Stimulated activated CD8-positive, alpha-beta memory T cell treated with anti-CD3 and anti-CD28 coated beads, Interleukin-12 subunit alpha, Interleukin-12 subunit beta, amount 100 ng/mL, for 1 hour (primary cell): ENCODE measurements at regions not wholly inside any gene's neighbourhood (a gene's known extent, or its start where the extent isn't known, plus 50 kb on each side); places are given as distances from the start of the nearest gene placed in this dataset.

ENCODE experiments used
- DNase-seq: peaks from one replicate; pipeline ENCODE4 v3.0.0-alpha.2; 2020; ENCODE audit warnings: low read depth

GRCh38 chr12:91355150-91356006 lies 172.8 kb upstream of the DCN start:
- no peak for DNase-seq

DNA sequence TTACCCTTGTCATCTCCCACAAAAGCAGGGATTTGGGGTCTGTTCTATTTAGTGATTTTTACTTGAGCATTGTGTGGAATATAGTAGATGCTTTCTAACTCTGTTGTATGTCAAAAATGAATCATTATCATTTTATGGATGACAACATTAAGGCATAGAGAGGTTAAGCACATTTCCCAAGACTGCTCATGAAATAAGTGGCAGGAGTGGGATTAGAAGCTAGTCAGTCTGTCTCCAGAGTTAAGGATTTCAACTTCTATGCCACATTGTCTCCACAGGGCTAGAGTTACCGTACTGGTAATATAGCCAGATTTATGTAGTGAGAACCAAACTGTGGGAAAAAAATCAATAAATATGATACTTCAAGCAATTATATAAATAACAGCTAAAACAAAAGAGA lies 170.6 kb upstream of the DCN start:
- DNase-seq = no peak

DNA sequence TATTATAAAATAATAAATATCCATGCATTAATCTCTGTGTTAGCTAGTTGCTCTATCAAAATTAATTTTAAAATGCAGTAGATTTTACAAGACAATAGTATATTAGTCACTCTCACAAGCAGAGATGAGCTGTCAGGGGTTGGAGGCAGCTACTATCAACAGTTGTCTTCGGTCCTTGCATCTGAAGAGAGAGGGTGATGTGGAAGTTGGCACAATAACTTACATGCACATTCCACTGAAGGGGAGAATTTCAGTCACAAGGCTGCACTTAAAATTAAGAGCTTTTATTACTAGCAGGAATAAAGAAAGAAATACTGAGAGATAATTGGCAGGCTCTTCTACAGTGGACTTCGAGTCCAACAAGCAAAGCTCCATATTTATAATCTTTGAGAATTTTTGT lies 166.9 kb upstream of the DCN start:
- no peak for DNase-seq

DNA sequence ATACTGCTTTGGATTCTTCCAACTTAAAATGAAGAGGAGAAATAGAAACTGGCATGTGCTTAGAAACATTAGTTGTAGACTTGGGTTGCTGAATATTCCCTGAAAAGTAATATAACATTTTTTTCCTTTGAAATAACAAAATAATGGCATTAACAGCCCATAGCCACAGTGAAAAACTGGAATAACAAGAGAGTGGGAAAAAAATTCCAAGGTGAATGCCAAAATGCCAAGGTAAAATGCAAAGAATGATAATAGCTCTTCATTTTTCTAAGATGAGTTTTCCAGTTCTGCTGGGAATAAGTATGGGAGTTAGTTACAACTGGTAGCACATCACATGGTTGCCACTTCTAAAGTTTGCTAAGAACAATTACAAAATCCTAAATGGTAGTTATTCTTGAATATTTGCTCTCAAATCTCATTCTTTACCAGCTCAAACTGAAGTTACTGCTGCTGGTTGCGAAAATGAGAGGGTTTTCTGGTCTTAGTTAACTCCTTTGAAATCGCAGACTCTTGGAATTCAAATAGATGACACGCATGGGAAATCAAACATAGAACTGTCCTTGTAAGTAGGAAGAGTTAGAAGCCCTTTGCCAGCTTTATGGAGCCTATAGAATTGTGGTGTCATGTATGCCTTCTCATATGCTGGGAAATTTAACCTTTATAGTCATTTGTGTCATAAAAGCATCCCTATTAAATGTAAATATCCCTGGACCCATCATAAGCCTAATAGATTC lies 165.0 kb upstream of the DCN start:
- DNase-seq = no peak

- no peak for DNase-seq
These were observed 164.2 kb upstream of the DCN start for GRCh38 chr12:91346827-91347226.

DNA sequence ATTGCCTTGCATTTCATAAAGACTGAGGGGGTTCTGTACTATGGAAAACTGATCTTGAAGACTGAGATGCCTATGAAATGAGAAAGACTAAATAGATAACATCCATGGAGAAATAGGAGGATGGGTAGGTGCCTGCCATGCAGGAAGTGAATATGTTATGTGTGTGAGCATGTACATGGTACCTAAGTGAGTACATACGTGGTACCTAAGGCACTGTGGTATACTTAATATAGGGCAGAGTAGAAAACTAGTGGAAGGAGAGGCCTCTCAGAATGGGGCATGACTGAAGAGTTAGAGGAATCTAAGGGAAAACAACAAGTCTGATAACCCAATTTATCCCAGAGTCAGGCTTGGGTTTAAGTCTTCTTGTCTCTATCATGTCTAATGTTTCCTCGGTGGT lies 161.8 kb upstream of the DCN start:
- no peak for DNase-seq

DNA sequence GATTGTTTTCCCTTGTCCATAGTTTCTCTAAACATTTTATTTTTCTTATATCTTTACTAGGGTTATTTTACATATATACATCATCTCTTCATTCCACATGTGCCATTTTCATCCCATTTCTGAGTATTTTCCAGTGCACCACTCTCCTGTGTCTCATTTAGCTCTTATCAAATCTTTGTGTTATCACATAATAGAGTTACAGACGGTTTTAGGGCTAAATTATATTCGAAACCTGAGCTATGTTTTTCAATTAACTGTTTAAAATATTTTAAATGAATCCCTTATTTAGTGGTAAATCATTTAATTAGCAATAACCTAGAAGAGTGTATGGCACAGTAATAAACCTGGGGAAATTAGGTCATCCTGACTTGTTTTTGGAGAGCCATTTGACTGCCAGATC lies 160.4 kb upstream of the DCN start:
- no peak for DNase-seq

- DNase-seq = no peak
These were observed 156.5 kb upstream of the DCN start for GRCh38 chr12:91339106-91339505.

- DNase-seq = no peak
These were observed 153.1 kb upstream of the DCN start for GRCh38 chr12:91335699-91336098.

DNA sequence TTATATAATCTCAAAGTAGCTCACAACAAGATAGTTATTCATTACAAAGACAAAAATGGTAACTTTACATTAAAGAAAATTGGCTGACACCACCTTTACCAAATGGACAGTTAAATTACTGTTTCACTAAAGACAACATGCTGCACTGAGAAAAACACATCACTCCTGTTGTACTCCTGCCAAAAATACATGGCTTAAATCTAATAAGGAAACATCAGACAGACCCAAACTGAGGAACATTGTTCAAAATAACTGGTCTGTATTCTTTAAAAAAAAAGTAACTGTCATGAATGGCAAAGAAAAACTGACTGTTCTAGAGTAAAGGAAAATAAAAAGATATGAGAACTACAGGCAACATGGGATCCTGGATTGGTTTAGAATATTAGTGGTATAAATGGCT lies 151.3 kb upstream of the DCN start:
- no peak for DNase-seq

GRCh38 chr12:91332302-91332701 lies 149.7 kb upstream of the DCN start:
- no peak for DNase-seq

DNA sequence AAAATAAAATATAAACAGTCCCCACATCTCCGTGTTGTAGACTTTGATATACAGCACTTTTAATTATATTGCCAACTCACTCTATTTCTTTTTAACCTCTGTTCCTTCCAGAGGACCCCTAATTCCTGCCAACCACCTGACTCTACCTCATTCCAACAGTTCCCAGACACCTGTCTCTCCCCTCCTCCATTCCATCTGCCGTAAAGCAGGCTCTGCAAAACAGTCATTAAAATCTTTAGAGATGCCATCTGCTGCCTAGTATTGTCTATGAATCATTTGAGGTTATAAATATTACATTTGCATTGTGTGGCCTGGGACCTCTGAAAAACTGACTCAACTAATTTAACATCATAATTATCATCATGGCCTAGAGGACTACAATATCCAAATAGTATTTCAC lies 148.8 kb upstream of the DCN start:
- DNase-seq = no peak

- DNase-seq = no peak
These were observed 145.8 kb upstream of the DCN start for GRCh38 chr12:91328451-91328850.

DNA sequence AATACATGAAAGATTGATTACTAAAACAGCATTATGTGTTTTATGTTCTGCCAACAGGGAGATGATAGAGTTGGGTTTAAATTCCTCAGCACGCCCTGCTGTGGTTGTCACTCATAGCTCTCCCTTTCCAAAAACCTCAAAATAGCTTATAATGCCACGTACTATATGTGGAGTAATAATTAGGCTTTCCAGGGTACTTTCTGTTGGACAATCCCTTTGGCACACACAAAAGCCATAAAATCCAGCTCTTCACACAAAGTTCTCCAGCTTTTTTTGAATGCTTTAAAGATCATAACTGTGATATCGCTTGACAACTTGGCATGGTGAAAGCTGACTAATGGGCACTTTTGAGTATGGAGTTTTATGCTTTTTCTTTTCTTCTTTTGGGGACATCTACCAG lies 145.3 kb upstream of the DCN start:
- no peak for DNase-seq

DNA sequence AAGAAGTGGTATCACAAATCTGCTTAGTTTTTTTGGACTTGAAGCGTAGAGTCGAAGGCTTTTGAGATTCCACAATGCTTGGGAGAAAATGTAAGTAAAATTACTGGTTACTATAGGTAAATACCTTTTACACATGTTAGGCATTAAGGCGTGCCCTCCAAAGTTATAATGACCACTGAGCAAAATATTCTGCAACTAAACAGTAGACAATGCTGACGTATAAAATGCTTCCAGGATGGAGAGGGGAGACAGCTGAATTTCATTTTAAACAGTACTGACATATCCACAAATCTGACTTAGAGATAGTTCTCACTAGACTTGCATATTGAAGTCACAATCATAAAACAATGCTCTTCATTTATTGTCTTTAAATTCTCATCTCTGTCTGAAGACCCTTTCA lies 144.5 kb upstream of the DCN start:
- DNase-seq = no peak

GRCh38 chr12:91326058-91327027 lies 143.7 kb upstream of the DCN start:
- DNase-seq = peak; percentile 15

- no peak for DNase-seq
These were observed 138.4 kb upstream of the DCN start for GRCh38 chr12:91320999-91321398.

- no peak for DNase-seq
These were observed 136.6 kb upstream of the DCN start for GRCh38 chr12:91319071-91319760.

- DNase-seq = no peak
These were observed 134.7 kb upstream of the DCN start for GRCh38 chr12:91317306-91317705.

GRCh38 chr12:91316907-91317269 lies 134.3 kb upstream of the DCN start:
- no peak for DNase-seq

DNA sequence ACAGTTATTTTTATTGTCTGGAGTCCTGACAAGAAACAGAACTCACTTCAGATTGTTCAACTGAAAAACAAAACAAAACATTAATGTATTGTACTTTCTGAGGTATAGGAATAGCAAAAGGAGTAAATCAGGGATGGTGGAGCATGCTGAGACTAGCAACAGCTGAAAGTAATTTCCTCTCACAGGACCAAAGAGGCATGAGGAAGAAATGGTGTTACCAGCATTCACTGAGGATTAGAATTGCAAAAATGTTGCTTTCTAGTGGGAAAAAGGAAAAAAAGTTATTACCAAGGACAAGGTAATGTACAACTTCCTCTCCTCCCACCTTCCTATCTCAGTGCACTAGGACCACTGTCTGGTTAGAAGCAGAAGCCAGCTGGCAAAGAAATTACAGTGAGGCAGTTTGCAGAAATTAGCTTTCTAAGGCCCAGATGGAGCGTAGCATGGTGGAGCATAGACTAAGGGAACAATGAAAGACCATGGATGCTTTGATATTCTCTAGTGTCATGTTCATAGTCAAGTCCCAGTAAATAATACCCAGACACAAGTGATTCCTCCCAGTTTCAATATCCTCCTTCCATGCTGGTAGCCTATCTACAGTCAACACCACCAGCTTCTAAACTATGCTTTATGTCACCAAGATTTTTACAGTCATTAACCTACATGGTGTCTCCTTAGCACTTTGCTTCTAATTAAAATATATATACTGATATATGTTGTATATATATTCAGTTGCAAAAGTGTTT lies 133.7 kb upstream of the DCN start:
- no peak for DNase-seq
